ENCODE measurements at regions not wholly inside any gene's neighbourhood (a gene's known extent, or its start where the extent isn't known, plus 50 kb on each side); places are given as distances from the start of the nearest gene placed in this dataset.
"Not testable (repeated sequence)": the region's sequence is repeated elsewhere in the genome, so short reads cannot be mapped to it uniquely, and the experiment has no call there.

DNA sequence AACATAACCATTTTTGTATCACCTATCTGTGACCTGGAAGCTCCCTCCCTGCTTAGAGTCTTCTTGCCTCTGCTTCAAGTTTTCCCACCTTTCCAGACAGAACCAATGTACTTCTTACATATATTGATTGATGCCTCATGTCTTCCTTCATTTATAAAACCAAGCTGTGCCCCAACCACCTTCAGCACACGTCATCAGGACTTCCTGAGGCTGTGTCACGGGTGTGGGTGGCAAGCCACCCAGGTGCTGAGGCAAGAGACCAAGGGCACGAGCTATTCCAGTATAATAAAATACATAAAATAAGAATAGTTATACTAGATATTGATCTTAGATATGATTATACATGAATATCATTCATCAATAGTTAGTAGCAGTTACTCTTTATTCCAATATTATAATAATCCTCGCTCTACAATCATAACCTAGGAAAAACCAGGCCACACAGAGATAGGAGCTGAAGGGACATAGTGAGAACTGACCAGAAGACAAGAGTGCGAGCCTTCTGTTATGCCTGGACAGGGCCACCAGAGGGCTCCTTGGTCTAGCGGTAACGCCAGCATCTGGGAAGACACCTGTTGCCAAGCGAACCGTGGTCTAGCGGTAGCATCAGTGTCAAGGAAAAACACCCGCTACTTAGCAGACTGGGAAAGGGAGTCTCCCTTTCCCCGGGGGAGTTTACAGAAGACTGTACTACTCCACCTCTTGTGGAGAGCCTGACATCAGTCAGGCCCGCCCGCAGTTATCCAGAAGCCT, 180.2 kb upstream of the ERCC4 start:
- H3K27me3 ChIP-seq (ENCODE audit: control insufficient read depth in 4 of 4, insufficient read depth in 4 of 4, low read length in 3 of 4); H3K9me3 ChIP-seq (ENCODE audit: control insufficient read depth in 4 of 4, low read length in 3 of 4); H3K4me1 ChIP-seq (ENCODE audit: control insufficient read depth in 4 of 4, insufficient read depth in 4 of 4, low read length in 3 of 4); H3K27ac ChIP-seq (ENCODE audit: low read depth in 1 of 2, low read length in 2 of 2); H3K9ac ChIP-seq (ENCODE audit: low read depth in 1 of 2, low read length in 2 of 2); H3K36me3 ChIP-seq (ENCODE audit: control insufficient read depth in 4 of 4, insufficient read depth in 3 of 4, low read depth in 1 of 4, low read length in 3 of 4); DNase-seq (ENCODE audit: low spot score); H3K4me3 ChIP-seq (ENCODE audit: low read depth in 1 of 3, low read length in 3 of 3): not testable (repeated sequence)
- TF ChIP-seq RAD21 (IDR thresholded peaks at IDR 0.05), result peak; percentile 64 to 70
- TF ChIP-seq, protein P1, sequence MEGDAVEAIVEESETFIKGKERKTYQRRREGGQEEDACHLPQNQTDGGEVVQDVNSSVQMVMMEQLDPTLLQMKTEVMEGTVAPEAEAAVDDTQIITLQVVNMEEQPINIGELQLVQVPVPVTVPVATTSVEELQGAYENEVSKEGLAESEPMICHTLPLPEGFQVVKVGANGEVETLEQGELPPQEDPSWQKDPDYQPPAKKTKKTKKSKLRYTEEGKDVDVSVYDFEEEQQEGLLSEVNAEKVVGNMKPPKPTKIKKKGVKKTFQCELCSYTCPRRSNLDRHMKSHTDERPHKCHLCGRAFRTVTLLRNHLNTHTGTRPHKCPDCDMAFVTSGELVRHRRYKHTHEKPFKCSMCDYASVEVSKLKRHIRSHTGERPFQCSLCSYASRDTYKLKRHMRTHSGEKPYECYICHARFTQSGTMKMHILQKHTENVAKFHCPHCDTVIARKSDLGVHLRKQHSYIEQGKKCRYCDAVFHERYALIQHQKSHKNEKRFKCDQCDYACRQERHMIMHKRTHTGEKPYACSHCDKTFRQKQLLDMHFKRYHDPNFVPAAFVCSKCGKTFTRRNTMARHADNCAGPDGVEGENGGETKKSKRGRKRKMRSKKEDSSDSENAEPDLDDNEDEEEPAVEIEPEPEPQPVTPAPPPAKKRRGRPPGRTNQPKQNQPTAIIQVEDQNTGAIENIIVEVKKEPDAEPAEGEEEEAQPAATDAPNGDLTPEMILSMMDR (IDR thresholded peaks at IDR 0.05; ENCODE audit: low read depth, low read length, missing input control), result peak; percentile 11
- 80% methylated on average over 14 of the region's 14 CpGs for WGBS

DNA sequence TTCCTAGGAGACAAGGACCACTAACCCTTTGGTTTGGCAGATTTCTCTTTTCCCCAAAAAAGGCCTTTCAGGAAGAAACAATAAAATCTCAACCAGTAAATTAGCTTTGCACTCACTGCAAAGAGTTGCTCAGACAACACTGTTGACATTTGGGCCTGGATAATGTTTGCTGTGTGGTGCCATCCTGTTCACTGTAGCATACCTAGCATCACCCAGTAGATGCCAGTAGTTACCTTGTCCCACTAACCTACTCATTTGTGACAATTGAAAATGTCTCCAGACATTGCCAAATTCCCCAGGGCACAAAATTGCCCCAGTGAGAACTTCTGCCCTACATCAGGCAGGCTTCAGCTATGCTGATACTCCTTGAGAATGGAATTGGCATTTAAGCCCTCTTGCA, 177.0 kb upstream of the ERCC4 start:
- no peak overlapping the region for H3K9ac ChIP-seq (ENCODE audit: low read depth in 1 of 2, low read length in 2 of 2)
- H3K4me3 ChIP-seq (ENCODE audit: low read depth in 1 of 3, low read length in 3 of 3), result no peak overlapping the region
- H3K9me3 ChIP-seq (ENCODE audit: control insufficient read depth in 4 of 4, low read length in 3 of 4), result peaks cover 0 to 4% (median 0%) of the 10 kb centered on the region in 4 donors
- TF ChIP-seq HNF4G (IDR thresholded peaks at IDR 0.05), result no peak
- no peak for TF ChIP-seq HNF4A (conservative IDR thresholded peaks at IDR 0.05)
- TF ChIP-seq, protein P2, sequence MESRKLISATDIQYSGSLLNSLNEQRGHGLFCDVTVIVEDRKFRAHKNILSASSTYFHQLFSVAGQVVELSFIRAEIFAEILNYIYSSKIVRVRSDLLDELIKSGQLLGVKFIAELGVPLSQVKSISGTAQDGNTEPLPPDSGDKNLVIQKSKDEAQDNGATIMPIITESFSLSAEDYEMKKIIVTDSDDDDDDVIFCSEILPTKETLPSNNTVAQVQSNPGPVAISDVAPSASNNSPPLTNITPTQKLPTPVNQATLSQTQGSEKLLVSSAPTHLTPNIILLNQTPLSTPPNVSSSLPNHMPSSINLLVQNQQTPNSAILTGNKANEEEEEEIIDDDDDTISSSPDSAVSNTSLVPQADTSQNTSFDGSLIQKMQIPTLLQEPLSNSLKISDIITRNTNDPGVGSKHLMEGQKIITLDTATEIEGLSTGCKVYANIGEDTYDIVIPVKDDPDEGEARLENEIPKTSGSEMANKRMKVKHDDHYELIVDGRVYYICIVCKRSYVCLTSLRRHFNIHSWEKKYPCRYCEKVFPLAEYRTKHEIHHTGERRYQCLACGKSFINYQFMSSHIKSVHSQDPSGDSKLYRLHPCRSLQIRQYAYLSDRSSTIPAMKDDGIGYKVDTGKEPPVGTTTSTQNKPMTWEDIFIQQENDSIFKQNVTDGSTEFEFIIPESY (IDR thresholded peaks at IDR 0.05), result no peak
- TF ChIP-seq GABPA (IDR thresholded peaks at IDR 0.05 in 1 of 2, conservative IDR thresholded peaks at IDR 0.05 in 1 of 2), result no peak
- TF ChIP-seq, protein P1 (IDR thresholded peaks at IDR 0.05; ENCODE audit: low read depth, low read length, missing input control), result peak; percentile 4
- TF ChIP-seq FOXA1 (IDR thresholded peaks at IDR 0.05), result no peak
- TF ChIP-seq RAD21 (IDR thresholded peaks at IDR 0.05), result peak; percentile 43 to 71
- TF ChIP-seq RXRA (IDR thresholded peaks at IDR 0.05), result no peak
- TF ChIP-seq NR2F2 (IDR thresholded peaks at IDR 0.05), result no peak
- TF ChIP-seq, protein P3, sequence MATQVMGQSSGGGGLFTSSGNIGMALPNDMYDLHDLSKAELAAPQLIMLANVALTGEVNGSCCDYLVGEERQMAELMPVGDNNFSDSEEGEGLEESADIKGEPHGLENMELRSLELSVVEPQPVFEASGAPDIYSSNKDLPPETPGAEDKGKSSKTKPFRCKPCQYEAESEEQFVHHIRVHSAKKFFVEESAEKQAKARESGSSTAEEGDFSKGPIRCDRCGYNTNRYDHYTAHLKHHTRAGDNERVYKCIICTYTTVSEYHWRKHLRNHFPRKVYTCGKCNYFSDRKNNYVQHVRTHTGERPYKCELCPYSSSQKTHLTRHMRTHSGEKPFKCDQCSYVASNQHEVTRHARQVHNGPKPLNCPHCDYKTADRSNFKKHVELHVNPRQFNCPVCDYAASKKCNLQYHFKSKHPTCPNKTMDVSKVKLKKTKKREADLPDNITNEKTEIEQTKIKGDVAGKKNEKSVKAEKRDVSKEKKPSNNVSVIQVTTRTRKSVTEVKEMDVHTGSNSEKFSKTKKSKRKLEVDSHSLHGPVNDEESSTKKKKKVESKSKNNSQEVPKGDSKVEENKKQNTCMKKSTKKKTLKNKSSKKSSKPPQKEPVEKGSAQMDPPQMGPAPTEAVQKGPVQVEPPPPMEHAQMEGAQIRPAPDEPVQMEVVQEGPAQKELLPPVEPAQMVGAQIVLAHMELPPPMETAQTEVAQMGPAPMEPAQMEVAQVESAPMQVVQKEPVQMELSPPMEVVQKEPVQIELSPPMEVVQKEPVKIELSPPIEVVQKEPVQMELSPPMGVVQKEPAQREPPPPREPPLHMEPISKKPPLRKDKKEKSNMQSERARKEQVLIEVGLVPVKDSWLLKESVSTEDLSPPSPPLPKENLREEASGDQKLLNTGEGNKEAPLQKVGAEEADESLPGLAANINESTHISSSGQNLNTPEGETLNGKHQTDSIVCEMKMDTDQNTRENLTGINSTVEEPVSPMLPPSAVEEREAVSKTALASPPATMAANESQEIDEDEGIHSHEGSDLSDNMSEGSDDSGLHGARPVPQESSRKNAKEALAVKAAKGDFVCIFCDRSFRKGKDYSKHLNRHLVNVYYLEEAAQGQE (IDR thresholded peaks at IDR 0.05), result no peak
- DNase-seq (ENCODE audit: low spot score), result no peak
- no peaks in the 10 kb centered on the region for H3K27me3 ChIP-seq (ENCODE audit: control insufficient read depth in 4 of 4, insufficient read depth in 4 of 4, low read length in 3 of 4)
- no peaks in the 10 kb centered on the region for H3K4me1 ChIP-seq (ENCODE audit: control insufficient read depth in 4 of 4, insufficient read depth in 4 of 4, low read length in 3 of 4)
- H3K27ac ChIP-seq (ENCODE audit: low read depth in 1 of 2, low read length in 2 of 2), result no peak overlapping the region
- no peaks in the 10 kb centered on the region for H3K36me3 ChIP-seq (ENCODE audit: control insufficient read depth in 4 of 4, insufficient read depth in 3 of 4, low read depth in 1 of 4, low read length in 3 of 4)

All from liver (tissue), 8 donors.